ENCODE measurements at regions not wholly inside any gene's neighbourhood (a gene's known extent, or its start where the extent isn't known, plus 50 kb on each side); places are given as distances from the start of the nearest gene placed in this dataset.

DNA sequence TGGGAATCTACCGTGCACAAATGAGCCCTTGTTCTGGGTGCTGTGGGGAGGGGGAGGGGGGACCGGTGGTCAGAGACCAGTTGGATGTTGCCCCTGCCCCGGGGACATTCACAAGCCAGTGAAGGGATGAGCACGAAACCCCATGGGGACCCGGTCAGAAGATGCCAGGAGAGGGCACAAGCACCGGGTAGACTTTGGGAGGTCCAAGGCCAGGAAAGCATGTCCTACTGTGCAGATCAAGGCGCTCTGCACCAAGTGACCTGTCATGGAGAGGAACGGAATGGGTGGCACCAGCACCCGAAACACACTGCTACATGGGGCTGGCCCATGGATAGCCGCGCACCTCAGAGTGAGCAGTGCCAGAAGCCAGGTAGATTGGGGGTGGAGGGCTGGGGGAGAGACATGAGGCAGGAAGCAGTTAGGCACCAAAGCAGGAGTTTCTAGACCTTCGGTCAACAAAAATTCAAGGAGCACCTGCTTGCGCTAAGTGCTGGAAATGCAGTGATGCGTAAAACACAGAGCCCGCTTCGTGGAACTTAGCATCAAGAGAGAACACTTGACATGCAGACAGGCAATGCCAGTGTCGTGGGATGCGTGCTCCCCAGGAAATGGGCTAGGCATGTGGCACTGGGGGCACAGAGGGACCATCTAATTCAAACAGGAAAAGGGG is 99.1 kb downstream of the CPN2 start:
- H3K9me3 ChIP-seq, result no peaks in the 10 kb centered on the region
- TF ChIP-seq POLR2A (IDR thresholded peaks at IDR 0.05) (no peak), POLR2AphosphoS5 (IDR thresholded peaks at IDR 0.05; ENCODE audit: insufficient read depth in 1 of 2, low read depth in 1 of 2) (no peak)
- TF ChIP-seq, protein P1, sequence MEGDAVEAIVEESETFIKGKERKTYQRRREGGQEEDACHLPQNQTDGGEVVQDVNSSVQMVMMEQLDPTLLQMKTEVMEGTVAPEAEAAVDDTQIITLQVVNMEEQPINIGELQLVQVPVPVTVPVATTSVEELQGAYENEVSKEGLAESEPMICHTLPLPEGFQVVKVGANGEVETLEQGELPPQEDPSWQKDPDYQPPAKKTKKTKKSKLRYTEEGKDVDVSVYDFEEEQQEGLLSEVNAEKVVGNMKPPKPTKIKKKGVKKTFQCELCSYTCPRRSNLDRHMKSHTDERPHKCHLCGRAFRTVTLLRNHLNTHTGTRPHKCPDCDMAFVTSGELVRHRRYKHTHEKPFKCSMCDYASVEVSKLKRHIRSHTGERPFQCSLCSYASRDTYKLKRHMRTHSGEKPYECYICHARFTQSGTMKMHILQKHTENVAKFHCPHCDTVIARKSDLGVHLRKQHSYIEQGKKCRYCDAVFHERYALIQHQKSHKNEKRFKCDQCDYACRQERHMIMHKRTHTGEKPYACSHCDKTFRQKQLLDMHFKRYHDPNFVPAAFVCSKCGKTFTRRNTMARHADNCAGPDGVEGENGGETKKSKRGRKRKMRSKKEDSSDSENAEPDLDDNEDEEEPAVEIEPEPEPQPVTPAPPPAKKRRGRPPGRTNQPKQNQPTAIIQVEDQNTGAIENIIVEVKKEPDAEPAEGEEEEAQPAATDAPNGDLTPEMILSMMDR (IDR thresholded peaks at IDR 0.05), result no peak
- peaks cover 23% of the 10 kb centered on the region for H3K4me1 ChIP-seq
- H3K27ac ChIP-seq, result no peak overlapping the region
- no peaks in the 10 kb centered on the region for H3K27me3 ChIP-seq
- peak in 1 of 2 donors; percentile 74 for DNase-seq (ENCODE audit: extremely low spot score in 2 of 2)
- H3K36me3 ChIP-seq, result no peaks in the 10 kb centered on the region
- intact Hi-C loops (cut with DNase I), result no loop called here
- no peak overlapping the region for H3K4me3 ChIP-seq

DNA sequence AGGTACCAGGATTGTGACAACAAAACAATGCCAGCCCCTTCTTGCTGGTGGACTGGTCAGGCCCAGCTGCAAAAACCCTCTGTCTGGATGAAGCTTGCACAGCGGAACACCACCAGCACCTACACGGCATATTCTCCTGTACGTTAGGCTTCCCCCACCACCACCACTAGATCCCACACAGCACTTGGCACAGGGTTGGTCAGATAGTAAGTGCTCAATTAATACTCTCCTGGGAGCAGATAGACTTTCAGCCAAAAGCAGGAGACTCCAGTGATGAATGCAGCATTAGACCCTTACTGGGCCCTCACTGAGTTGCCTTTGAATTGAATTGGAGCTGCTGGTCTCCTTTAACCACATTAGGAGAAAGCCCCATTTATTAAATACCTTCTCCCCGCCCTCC is 97.9 kb downstream of the CPN2 start:
- Histone ChIP-seq H3K4me1 (peaks cover 23% of the 10 kb centered on the region), H3K9me3 (no peaks in the 10 kb centered on the region), H3K27me3 (no peaks in the 10 kb centered on the region), H3K36me3 (no peaks in the 10 kb centered on the region), H3K27ac (no peak overlapping the region), H3K4me3 (no peak overlapping the region)
- intact Hi-C loops (cut with DNase I), result no loop called here
- TF ChIP-seq, protein P1 (IDR thresholded peaks at IDR 0.05), result no peak
- TF ChIP-seq POLR2A (IDR thresholded peaks at IDR 0.05), result no peak
- DNase-seq (ENCODE audit: extremely low spot score in 2 of 2), result peak in 1 of 2 donors; percentile 77

DNA sequence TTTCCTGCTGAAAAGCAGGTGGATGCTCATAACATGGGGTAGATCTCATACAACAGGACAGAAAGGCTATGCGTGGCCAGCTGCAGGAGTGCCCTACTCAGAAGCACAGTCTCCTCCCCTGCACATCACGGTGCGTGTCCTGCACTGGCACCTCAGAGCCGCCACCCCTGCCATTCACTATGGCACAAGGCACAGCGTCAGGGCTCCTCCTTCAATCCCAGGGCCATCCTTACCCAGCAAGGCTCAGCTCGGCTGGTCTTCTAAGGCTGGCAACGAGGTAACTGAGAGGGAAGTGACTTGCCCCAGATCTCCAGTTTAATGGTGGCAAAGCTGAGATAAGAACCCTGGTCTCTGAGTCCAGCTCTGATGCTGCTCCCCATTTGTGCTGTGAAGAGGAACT is 97.1 kb downstream of the CPN2 start:
- H3K9me3 ChIP-seq, result no peaks in the 10 kb centered on the region
- DNase-seq (ENCODE audit: extremely low spot score in 2 of 2), result peak in 1 of 2 donors; percentile 87
- H3K4me1 ChIP-seq, result peaks cover 23% of the 10 kb centered on the region
- no peak overlapping the region for H3K4me3 ChIP-seq
- no peak overlapping the region for H3K27ac ChIP-seq
- H3K36me3 ChIP-seq, result no peaks in the 10 kb centered on the region
- no peaks in the 10 kb centered on the region for H3K27me3 ChIP-seq
- intact Hi-C loops (cut with DNase I), result no loop called here
- TF ChIP-seq, protein P1 (IDR thresholded peaks at IDR 0.05), result no peak
- TF ChIP-seq POLR2AphosphoS5 (IDR thresholded peaks at IDR 0.05; ENCODE audit: insufficient read depth in 1 of 2, low read depth in 1 of 2) (no peak), POLR2A (IDR thresholded peaks at IDR 0.05) (no peak)

DNA sequence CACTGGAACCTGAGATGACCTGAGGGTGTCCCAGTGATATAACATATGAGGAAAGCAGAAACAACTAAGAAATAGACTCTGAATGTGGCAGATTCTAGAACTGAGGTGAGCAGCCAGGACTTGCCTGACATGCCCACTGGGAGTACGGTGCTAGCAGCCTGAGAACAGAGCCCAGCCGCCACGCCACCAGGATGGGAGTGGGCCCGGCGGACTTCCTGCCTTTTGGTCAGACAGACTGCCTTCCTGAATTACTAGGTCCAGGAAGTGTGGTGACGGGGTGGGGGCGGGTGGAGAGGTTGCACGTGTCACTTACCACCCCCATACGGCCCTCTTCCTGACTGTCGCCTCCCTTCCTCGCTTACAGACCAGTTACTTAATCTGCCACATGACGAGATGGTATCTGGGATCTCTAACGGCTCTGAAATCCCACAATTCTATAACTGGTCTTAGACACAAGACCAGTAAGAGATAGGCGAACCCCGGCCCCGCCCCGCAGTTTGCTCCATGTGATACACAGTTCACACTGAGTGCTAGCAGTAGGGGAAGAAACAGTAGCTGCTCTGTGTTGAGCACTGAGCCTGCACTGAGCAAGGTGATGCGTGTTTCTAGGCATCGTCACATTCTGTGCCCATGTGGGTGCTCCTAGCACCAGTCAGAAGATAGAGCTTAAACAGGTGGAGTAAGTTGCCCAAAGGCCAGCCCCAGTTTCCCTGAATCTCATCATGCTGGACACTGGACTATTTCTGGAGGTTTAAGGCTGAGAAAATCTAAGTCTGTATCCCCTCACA is 95.7 kb downstream of the CPN2 start:
- TF ChIP-seq POLR2AphosphoS5 (IDR thresholded peaks at IDR 0.05; ENCODE audit: insufficient read depth in 1 of 2, low read depth in 1 of 2) (peak in 1 of 2 donors; percentile 13), POLR2A (IDR thresholded peaks at IDR 0.05) (no peak)
- TF ChIP-seq, protein P1 (IDR thresholded peaks at IDR 0.05), result peak in 1 of 3 experiments; percentile 9
- DNase-seq (ENCODE audit: extremely low spot score in 2 of 2), result peak; percentile 52 to 91
- H3K4me1 ChIP-seq, result peaks cover 10% of the 10 kb centered on the region
- H3K27me3 ChIP-seq, result no peaks in the 10 kb centered on the region
- intact Hi-C loops (cut with DNase I), result no loop called here
- no peak overlapping the region for H3K27ac ChIP-seq
- H3K36me3 ChIP-seq, result no peaks in the 10 kb centered on the region
- no peak overlapping the region for H3K4me3 ChIP-seq
- no peaks in the 10 kb centered on the region for H3K9me3 ChIP-seq

All from vagina (tissue), 2 donors.